Urinary bladder (tissue), 3 donors: ENCODE measurements at regions not wholly inside any gene's neighbourhood (a gene's known extent, or its start where the extent isn't known, plus 50 kb on each side); places are given as distances from the start of the nearest gene placed in this dataset.

Experiments
- DNase-seq: peaks from one replicate; pipeline ENCODE4 v3.0.0-alpha.2; 2015; ENCODE audit errors: extremely low spot score
- H3K27ac ChIP-seq: one replicate; pipeline ENCODE4 v1.5.1; 2013; ENCODE audit warnings: low read depth, mild to moderate bottlenecking, moderate library complexity
- H3K36me3 ChIP-seq: one replicate; pipeline ENCODE4 v1.6.1; 2013; ENCODE audit warnings: mild to moderate bottlenecking, moderate library complexity; ENCODE audit not compliant: insufficient read depth
- H3K4me1 ChIP-seq: one replicate; pipeline ENCODE4 v1.6.1; 2013; ENCODE audit warnings: mild to moderate bottlenecking, moderate library complexity; ENCODE audit not compliant: insufficient read depth
- H3K4me3 ChIP-seq: one replicate; pipeline ENCODE4 v1.5.1; 2013; ENCODE audit warnings: low read depth, low read length
- WGBS: extraction: QIAGEN DNeasy Blood & Tissue Kit; methylation state at CpG from one replicate; pipeline ENCODE4 v1.1.7; 2013; 5-methylcytosine and 5-hydroxymethylcytosine counted together
- donor health status: healthy with polysubstance abuse.
- donor health status: healthy.

DNA sequence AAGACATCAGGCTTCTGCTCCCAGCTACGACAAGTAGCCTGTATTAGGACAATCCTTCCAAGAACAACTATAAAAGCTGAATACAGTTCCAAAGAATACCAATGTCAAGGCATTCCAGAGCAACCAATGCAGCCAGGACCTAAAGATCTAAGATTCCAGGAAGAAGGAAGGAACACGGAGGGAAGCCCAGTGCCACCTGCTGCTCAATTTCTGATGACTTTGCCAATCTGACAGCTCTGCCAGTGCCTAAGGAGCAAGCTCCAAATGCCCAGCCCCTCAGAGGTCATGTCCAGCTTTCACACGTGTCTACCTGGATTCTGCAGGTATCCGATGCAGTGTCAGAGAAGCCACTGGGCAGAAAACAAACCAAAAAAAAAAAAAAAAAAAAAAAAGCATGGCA is 164.4 kb downstream of the IRS2 start:
- no peak for DNase-seq
- Histone ChIP-seq H3K4me3 (no peak overlapping the region), H3K4me1 (no peaks in the 10 kb centered on the region), H3K27ac (no peak overlapping the region), H3K36me3 (no peaks in the 10 kb centered on the region)
- WGBS: 92% methylated on average over 4 of the region's 4 CpGs

DNA sequence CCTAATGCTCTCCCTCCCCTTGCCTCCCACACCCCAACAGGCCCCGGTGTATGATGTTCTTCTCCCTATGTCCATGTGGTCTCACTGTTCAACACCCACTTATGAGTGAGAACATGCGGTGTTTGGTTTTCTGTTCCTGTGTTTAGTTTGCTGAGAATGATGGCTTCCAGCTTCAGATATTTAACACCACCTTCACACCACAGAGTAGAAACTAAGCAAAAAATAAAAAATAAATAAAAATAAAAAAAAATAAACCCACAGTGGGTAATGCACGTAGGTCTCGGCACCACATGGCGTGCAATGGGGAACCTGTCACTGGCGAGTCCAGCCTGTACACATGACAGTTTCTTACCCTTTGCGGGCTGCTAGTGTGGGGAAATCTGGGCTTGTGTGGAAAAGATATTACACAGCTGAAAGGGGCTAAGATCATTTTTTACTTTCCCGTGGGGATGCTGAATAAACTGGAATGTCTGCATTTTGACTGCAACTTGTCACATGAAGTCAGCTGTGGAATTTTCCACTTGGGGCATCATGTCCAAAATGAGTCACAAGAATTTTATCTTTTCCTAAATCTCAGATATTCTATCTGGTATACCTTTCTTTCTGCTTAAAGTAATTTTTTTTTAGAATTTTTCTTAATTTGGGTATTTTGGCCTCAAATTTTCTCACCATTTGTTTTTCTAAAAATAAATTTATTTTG is 170.5 kb downstream of the IRS2 start:
- no peaks in the 10 kb centered on the region for H3K36me3 ChIP-seq
- no peak overlapping the region for H3K27ac ChIP-seq
- no peak overlapping the region for H3K4me3 ChIP-seq
- no peaks in the 10 kb centered on the region for H3K4me1 ChIP-seq
- WGBS: 80% methylated on average over 8 of the region's 8 CpGs
- DNase-seq: no peak

DNA sequence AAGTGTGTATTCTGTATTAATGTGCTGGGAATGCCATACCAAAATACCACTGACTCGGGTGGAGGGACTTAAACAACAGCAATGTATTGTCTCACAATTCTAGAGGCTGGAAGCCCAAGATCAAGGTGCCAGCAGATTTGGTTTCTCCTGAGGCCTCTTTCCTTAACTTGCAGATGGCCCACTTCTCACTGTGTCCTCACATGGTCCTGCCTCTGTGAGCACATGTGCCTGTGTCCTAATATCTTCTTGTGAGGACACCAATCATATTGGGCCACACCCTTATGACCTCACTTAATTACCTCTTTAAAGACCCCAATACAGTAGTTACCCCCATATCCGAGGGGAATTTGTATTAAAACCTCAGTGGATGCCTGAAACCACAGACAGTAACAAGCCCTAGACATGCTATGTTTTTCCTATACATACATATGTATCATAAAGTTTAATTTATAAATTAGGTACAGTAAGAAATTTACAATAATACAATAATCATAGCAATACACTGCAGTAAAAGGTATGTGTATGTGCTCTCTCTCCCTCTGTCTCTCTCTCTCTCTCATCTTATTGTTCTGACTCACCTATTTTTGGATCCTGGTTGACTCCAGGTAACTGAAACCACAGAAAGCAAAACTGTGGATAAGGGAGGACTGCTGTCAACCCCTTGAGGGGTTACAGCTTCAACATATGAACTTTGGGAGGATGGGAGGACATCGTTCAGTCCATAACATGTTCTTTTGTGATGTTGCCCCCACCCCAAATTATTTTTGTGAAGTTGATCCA is 174.3 kb downstream of the IRS2 start:
- 73% methylated on average over 3 of the region's 3 CpGs for WGBS
- H3K27ac ChIP-seq: no peak overlapping the region
- no peak for DNase-seq

GRCh38 chr13:109610517-109610916 is 175.9 kb downstream of the IRS2 start:
- WGBS: 74% methylated on average over 4 of the region's 4 CpGs

More for the DNA sequence above, 174.3 kb downstream of the IRS2 start:
- Histone ChIP-seq H3K36me3 (no peaks in the 10 kb centered on the region), H3K4me1 (no peaks in the 10 kb centered on the region), H3K4me3 (no peak overlapping the region)

DNA sequence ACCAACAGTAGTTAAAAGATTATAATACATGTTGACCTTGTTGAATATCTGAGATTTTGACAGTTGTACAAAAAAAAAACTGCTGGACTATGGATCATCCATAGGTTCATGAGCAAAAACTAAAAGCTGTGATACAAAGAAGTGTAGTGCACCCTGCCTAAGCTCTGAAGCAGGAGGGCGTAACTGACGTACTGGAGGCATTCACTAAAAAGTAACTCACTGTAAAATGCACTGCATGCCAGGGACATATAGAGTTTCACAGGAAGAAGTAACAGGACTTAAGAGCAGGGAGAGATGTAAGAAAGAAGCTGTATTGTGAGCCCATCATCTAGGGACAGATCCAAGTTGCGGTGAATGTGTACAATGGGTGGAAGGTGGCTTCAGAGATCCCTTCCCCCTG is 177.9 kb downstream of the IRS2 start:
- Histone ChIP-seq H3K4me3 (no peak overlapping the region), H3K36me3 (no peaks in the 10 kb centered on the region), H3K4me1 (no peaks in the 10 kb centered on the region), H3K27ac (no peak overlapping the region)
- WGBS: 86% methylated on average over 3 of the region's 3 CpGs
- no peak for DNase-seq

More at GRCh38 chr13:109610517-109610916, 175.9 kb downstream of the IRS2 start:
- DNase-seq: no peak
- no peaks in the 10 kb centered on the region for H3K4me1 ChIP-seq
- H3K4me3 ChIP-seq: no peak overlapping the region
- no peak overlapping the region for H3K27ac ChIP-seq
- no peaks in the 10 kb centered on the region for H3K36me3 ChIP-seq

- Histone ChIP-seq H3K4me1 (no peaks in the 10 kb centered on the region), H3K27ac (no peak overlapping the region), H3K4me3 (no peak overlapping the region), H3K36me3 (no peaks in the 10 kb centered on the region)
- no peak for DNase-seq
- 93% methylated on average over 3 of the region's 3 CpGs for WGBS
These were observed 178.3 kb downstream of the IRS2 start for GRCh38 chr13:109608059-109608458.

- DNase-seq: no peak
- H3K4me3 ChIP-seq: no peak overlapping the region
- H3K36me3 ChIP-seq: no peaks in the 10 kb centered on the region
- H3K27ac ChIP-seq: no peak overlapping the region
- no peaks in the 10 kb centered on the region for H3K4me1 ChIP-seq
- 24% methylated on average over 2 of the region's 2 CpGs for WGBS
These were observed 179.9 kb downstream of the IRS2 start for GRCh38 chr13:109606520-109606919.

GRCh38 chr13:109605846-109606245 is 180.5 kb downstream of the IRS2 start:
- no peaks in the 10 kb centered on the region for H3K4me1 ChIP-seq
- no peak overlapping the region for H3K27ac ChIP-seq
- no peak for DNase-seq
- no peaks in the 10 kb centered on the region for H3K36me3 ChIP-seq
- no peak overlapping the region for H3K4me3 ChIP-seq

- Histone ChIP-seq H3K27ac (no peak overlapping the region), H3K4me3 (no peak overlapping the region), H3K36me3 (no peaks in the 10 kb centered on the region), H3K4me1 (no peaks in the 10 kb centered on the region)
- no peak for DNase-seq
- 95% methylated on average over 4 of the region's 4 CpGs for WGBS
These were observed 181.5 kb downstream of the IRS2 start for GRCh38 chr13:109604894-109605293.

DNA sequence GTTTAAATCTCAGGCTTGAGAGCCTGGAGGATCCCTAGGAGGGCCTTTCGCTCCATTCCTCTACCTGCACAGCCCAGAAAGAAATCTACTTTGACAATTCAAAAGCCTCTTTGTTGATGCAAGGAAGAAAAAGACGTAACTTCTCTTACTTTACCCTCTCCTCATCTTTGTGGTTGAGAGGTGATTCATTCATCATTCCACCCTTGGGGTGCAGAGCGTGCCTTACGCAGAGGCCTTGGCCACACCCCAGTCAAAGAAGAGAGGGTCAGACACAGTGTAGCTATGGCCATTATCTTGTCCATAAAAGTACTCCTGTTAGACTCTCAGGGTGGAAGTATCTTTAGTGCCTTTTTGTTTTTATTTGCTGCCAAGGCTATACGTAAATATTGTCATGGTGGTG is 184.0 kb downstream of the IRS2 start:
- no peak overlapping the region for H3K27ac ChIP-seq
- no peak for DNase-seq
- no peak overlapping the region for H3K4me3 ChIP-seq
- no peaks in the 10 kb centered on the region for H3K36me3 ChIP-seq
- H3K4me1 ChIP-seq: no peaks in the 10 kb centered on the region
- WGBS: 75% methylated on average over 5 of the region's 5 CpGs

DNA sequence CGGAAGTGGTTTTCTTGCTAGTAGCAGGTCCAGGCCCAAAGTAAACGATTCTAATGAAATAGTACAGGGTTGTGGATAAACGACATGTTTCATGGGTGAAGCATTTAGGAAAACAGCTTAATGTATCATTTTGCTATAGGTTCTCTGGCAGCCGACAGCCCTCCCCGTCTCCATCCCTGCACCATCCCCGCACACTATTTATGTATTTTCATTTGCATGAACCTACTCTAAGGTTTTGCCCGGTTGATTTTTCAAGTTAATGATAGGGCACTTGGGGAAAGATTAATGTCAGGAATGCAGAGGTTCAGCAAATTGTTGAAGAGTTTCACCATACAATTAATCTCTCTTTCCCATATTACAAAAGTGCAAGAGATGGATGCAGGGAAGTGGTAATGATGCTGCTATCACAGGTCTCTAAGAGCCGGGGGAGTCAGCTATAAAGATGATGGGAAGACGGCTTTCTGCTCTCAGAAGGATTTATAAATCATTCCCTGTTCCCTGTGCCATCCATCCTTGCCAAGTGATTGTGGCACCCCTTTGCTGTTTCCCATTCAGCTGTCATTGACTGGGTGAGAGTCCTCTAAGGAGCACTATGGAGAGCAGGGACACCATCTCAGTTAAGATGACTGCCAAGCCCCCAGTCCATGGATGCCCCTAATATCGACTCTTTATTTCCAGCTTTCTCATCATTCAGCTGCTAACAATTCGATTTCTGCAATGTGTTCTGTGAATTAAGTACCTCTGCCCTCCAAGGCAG is 186.3 kb downstream of the IRS2 start:
- WGBS: 79% methylated on average over 11 of the region's 11 CpGs
- no peaks in the 10 kb centered on the region for H3K36me3 ChIP-seq
- DNase-seq: no peak
- H3K4me1 ChIP-seq: no peaks in the 10 kb centered on the region
- no peak overlapping the region for H3K27ac ChIP-seq
- H3K4me3 ChIP-seq: no peak overlapping the region

DNA sequence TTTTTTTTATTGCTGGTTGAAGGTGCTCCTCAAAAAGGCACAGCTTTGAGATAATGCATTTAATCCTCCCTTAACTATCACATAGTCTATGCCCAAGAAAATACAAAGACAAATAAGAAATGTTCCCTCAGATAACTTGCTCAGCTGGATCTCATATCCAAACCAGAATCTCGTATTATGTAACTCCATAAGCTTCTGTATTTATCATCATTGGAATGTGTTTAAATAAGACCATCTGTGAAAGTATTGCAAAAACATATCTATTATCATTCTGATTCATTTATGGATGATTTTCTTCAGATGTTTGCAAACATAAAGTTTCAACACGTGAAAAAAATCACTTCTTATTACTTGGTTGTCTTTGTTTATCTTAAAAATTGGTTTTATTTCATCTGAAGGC is 190.9 kb downstream of the IRS2 start:
- H3K4me1 ChIP-seq: no peaks in the 10 kb centered on the region
- no peaks in the 10 kb centered on the region for H3K36me3 ChIP-seq
- no peak overlapping the region for H3K27ac ChIP-seq
- WGBS: 34% methylated on average over 2 of the region's 2 CpGs
- no peak for DNase-seq
- no peak overlapping the region for H3K4me3 ChIP-seq

- no peaks in the 10 kb centered on the region for H3K36me3 ChIP-seq
- H3K27ac ChIP-seq: no peak overlapping the region
- H3K4me3 ChIP-seq: no peak overlapping the region
- H3K4me1 ChIP-seq: no peaks in the 10 kb centered on the region
- 75% methylated on average over 3 of the region's 3 CpGs for WGBS
- no peak for DNase-seq
These were observed 193.2 kb downstream of the IRS2 start for GRCh38 chr13:109593230-109593629.

DNA sequence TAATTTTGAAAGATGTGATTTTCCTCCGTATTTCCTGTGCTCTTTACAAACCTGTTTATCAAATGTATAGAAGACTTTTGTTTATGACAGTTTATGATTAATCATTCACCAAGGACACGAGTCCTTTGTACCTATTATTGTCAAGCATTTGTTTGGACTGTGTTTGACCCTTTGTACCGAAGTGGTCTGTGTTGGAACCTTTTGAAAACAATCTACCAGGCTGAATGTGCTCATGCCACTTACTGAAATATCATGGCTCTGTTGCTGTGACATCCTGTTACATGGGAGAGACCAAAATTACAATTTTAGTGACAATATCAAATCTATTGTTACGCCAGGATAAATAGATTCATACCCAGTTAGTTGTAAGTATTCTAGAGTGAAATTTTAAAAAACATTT is 193.6 kb downstream of the IRS2 start:
- DNase-seq: no peak
- Histone ChIP-seq H3K4me1 (no peaks in the 10 kb centered on the region), H3K36me3 (no peaks in the 10 kb centered on the region), H3K27ac (no peak overlapping the region), H3K4me3 (no peak overlapping the region)
- 83% methylated on average over 4 of the region's 4 CpGs for WGBS
